ENCODE measurements at regions not wholly inside any gene's neighbourhood (a gene's known extent, or its start where the extent isn't known, plus 50 kb on each side); places are given as distances from the start of the nearest gene placed in this dataset.
"Not testable (repeated sequence)": the region's sequence is repeated elsewhere in the genome, so short reads cannot be mapped to it uniquely, and the experiment has no call there.

DNA sequence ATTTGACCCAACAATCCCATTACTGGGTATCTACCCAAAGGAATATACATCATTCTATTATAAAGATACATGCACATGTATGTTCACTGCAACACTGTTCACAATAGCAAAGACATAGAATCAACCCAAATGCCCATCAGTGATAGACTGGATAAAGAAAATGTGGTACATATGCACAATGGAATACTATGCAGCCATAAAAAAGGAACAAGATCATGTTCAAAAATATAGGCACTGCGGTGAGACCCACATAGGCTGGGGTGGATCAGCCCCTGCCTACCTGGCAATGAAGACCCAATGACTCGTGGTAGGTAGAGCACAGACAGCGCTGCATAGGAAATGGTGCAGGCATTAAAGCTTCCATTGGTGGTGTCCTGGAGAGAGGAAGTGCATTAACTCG is 88.6 kb upstream of the NFIL3 start:
- not testable (repeated sequence) for H3K9ac ChIP-seq (ENCODE audit: low read depth in 1 of 3, low read length in 3 of 3)

GRCh38 chr9:91503673-91504081 is 80.0 kb upstream of the NFIL3 start:
- Histone ChIP-seq H3K4me3 (ENCODE audit: low read length in 3 of 3) (no peak overlapping the region), H3K27ac (ENCODE audit: low read depth, low read length) (no peak overlapping the region), H3K9me3 (ENCODE audit: control insufficient read depth in 3 of 3, low read length in 3 of 3) (no peaks in the 10 kb centered on the region), H3K27me3 (ENCODE audit: control insufficient read depth in 3 of 3, insufficient read depth in 3 of 3, low read length in 3 of 3) (no peaks in the 10 kb centered on the region), H3K9ac (ENCODE audit: low read depth in 1 of 3, low read length in 3 of 3) (no peak overlapping the region), H3K4me1 (ENCODE audit: control insufficient read depth in 3 of 3, insufficient read depth in 3 of 3, low read length in 3 of 3) (no peaks in the 10 kb centered on the region), H3K36me3 (ENCODE audit: control insufficient read depth in 3 of 3, insufficient read depth in 3 of 3, low read length in 3 of 3) (no peaks in the 10 kb centered on the region)

More for the DNA sequence above, 88.6 kb upstream of the NFIL3 start:
- not testable (repeated sequence) for H3K9me3 ChIP-seq (ENCODE audit: control insufficient read depth in 3 of 3, low read length in 3 of 3); H3K4me3 ChIP-seq (ENCODE audit: low read length in 3 of 3); H3K27ac ChIP-seq (ENCODE audit: low read depth, low read length); H3K27me3 ChIP-seq (ENCODE audit: control insufficient read depth in 3 of 3, insufficient read depth in 3 of 3, low read length in 3 of 3); H3K4me1 ChIP-seq (ENCODE audit: control insufficient read depth in 3 of 3, insufficient read depth in 3 of 3, low read length in 3 of 3); H3K36me3 ChIP-seq (ENCODE audit: control insufficient read depth in 3 of 3, insufficient read depth in 3 of 3, low read length in 3 of 3)

DNA sequence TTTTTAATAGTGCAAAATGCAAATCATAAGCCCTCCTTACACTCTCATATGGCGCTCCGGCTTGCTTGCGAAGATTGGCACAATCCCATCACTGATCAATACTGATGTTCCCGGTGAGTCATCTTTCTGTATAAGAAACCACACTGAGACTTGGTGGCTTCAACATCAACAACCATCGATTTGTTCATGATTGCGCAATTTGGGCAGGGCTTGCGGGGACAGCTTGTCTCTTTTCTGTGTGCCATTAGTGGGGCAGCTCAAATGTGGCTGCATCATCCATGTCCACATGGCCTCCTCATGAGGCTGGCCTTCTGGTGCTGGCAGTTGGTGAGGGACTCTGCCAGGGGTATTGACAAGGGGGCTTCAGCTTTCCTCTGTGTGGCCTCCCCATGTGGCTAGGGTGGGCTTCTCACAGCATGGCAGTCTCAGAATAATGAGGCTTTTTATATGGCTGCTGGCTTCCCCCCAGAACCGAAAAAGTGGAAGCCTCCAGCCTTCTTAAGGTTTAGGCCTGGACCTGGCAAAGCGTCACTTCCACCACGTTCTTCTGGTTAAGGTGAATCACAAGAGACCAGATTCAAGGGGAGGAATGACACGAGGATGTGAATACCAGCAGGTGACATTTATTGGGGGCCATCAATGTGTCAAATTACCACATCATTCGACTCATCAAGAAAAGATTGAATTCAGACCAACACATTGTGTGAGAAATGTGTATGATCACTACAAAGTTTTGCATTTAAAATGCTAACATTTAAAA is 79.5 kb upstream of the NFIL3 start:
- H3K27ac ChIP-seq (ENCODE audit: low read depth, low read length): no peak overlapping the region
- no peaks in the 10 kb centered on the region for H3K4me1 ChIP-seq (ENCODE audit: control insufficient read depth in 3 of 3, insufficient read depth in 3 of 3, low read length in 3 of 3)
- no peak overlapping the region for H3K9ac ChIP-seq (ENCODE audit: low read depth in 1 of 3, low read length in 3 of 3)
- no peaks in the 10 kb centered on the region for H3K36me3 ChIP-seq (ENCODE audit: control insufficient read depth in 3 of 3, insufficient read depth in 3 of 3, low read length in 3 of 3)
- H3K4me3 ChIP-seq (ENCODE audit: low read length in 3 of 3): no peak overlapping the region
- H3K9me3 ChIP-seq (ENCODE audit: control insufficient read depth in 3 of 3, low read length in 3 of 3): no peaks in the 10 kb centered on the region
- no peaks in the 10 kb centered on the region for H3K27me3 ChIP-seq (ENCODE audit: control insufficient read depth in 3 of 3, insufficient read depth in 3 of 3, low read length in 3 of 3)

- Histone ChIP-seq H3K9me3 (ENCODE audit: control insufficient read depth in 3 of 3, low read length in 3 of 3) (no peaks in the 10 kb centered on the region), H3K27me3 (ENCODE audit: control insufficient read depth in 3 of 3, insufficient read depth in 3 of 3, low read length in 3 of 3) (no peaks in the 10 kb centered on the region), H3K27ac (ENCODE audit: low read depth, low read length) (no peak overlapping the region), H3K9ac (ENCODE audit: low read depth in 1 of 3, low read length in 3 of 3) (no peak overlapping the region), H3K36me3 (ENCODE audit: control insufficient read depth in 3 of 3, insufficient read depth in 3 of 3, low read length in 3 of 3) (no peaks in the 10 kb centered on the region), H3K4me3 (ENCODE audit: low read length in 3 of 3) (no peak overlapping the region), H3K4me1 (ENCODE audit: control insufficient read depth in 3 of 3, insufficient read depth in 3 of 3, low read length in 3 of 3) (no peaks in the 10 kb centered on the region)
Observed at GRCh38 chr9:91502475-91502874, 78.8 kb upstream of the NFIL3 start.

- no peaks in the 10 kb centered on the region for H3K36me3 ChIP-seq (ENCODE audit: control insufficient read depth in 3 of 3, insufficient read depth in 3 of 3, low read length in 3 of 3)
- H3K27me3 ChIP-seq (ENCODE audit: control insufficient read depth in 3 of 3, insufficient read depth in 3 of 3, low read length in 3 of 3): no peaks in the 10 kb centered on the region
- peaks cover 0 to 7% (median 0%) of the 10 kb centered on the region in 3 donors for H3K4me1 ChIP-seq (ENCODE audit: control insufficient read depth in 3 of 3, insufficient read depth in 3 of 3, low read length in 3 of 3)
- no peaks in the 10 kb centered on the region for H3K9me3 ChIP-seq (ENCODE audit: control insufficient read depth in 3 of 3, low read length in 3 of 3)
- H3K27ac ChIP-seq (ENCODE audit: low read depth, low read length): no peak overlapping the region
- no peak overlapping the region for H3K4me3 ChIP-seq (ENCODE audit: low read length in 3 of 3)
- no peak overlapping the region for H3K9ac ChIP-seq (ENCODE audit: low read depth in 1 of 3, low read length in 3 of 3)
Observed at GRCh38 chr9:91500509-91501014, 76.9 kb upstream of the NFIL3 start.

- H3K27ac ChIP-seq (ENCODE audit: low read depth, low read length): no peak overlapping the region
- no peaks in the 10 kb centered on the region for H3K9me3 ChIP-seq (ENCODE audit: control insufficient read depth in 3 of 3, low read length in 3 of 3)
- H3K9ac ChIP-seq (ENCODE audit: low read depth in 1 of 3, low read length in 3 of 3): no peak overlapping the region
Observed at GRCh38 chr9:91496351-91496750, 72.7 kb upstream of the NFIL3 start.

DNA sequence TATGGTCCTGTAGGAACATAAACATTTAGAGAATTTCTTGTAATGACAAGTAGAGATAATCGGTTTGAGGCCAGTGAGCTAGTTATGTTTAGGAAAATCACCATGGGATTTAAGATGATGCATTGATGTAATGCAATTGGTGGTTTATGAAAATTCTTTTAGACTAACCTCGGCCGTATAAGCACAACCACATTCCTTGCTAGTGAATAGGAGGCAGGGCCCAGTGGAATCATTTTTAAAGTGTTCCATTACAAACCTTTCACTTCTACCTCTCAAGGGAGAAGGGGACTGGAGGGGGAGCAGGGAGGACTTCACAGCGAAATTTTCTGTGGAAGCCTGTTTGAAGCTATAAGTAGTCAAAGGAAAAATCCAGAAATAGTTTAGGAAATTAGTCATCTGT is 71.8 kb upstream of the NFIL3 start:
- Histone ChIP-seq H3K27ac (ENCODE audit: low read depth, low read length) (no peak overlapping the region), H3K4me1 (ENCODE audit: control insufficient read depth in 3 of 3, insufficient read depth in 3 of 3, low read length in 3 of 3) (peaks cover 2 to 7% (median 4%) of the 10 kb centered on the region in 3 donors), H3K27me3 (ENCODE audit: control insufficient read depth in 3 of 3, insufficient read depth in 3 of 3, low read length in 3 of 3) (no peaks in the 10 kb centered on the region), H3K36me3 (ENCODE audit: control insufficient read depth in 3 of 3, insufficient read depth in 3 of 3, low read length in 3 of 3) (no peaks in the 10 kb centered on the region), H3K4me3 (ENCODE audit: low read length in 3 of 3) (no peak overlapping the region), H3K9ac (ENCODE audit: low read depth in 1 of 3, low read length in 3 of 3) (no peak overlapping the region), H3K9me3 (ENCODE audit: control insufficient read depth in 3 of 3, low read length in 3 of 3) (no peaks in the 10 kb centered on the region)

More at GRCh38 chr9:91496351-91496750, 72.7 kb upstream of the NFIL3 start:
- Histone ChIP-seq H3K4me3 (ENCODE audit: low read length in 3 of 3) (no peak overlapping the region), H3K4me1 (ENCODE audit: control insufficient read depth in 3 of 3, insufficient read depth in 3 of 3, low read length in 3 of 3) (peaks cover 2 to 7% (median 4%) of the 10 kb centered on the region in 3 donors), H3K27me3 (ENCODE audit: control insufficient read depth in 3 of 3, insufficient read depth in 3 of 3, low read length in 3 of 3) (no peaks in the 10 kb centered on the region), H3K36me3 (ENCODE audit: control insufficient read depth in 3 of 3, insufficient read depth in 3 of 3, low read length in 3 of 3) (no peaks in the 10 kb centered on the region)

DNA sequence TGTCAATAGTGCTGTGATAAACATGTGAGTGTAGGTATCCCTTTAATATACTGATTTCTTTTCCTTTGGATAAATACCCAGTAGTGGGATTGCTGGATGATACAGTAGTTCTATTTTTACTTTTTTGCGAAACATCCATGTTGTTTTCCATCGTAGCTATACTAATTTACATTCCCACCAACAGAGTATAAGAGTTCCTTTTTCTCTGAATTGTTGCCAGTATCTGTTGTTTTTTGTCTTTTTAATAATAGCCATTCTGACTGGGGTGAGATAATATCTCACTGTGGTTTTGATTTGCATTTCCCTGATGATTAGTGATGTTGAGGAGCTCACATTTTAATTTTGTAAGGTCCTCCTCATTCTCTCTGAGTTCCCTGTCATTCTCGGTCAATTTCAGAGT is 71.1 kb upstream of the NFIL3 start:
- Histone ChIP-seq H3K27me3 (ENCODE audit: control insufficient read depth in 3 of 3, insufficient read depth in 3 of 3, low read length in 3 of 3) (no peaks in the 10 kb centered on the region), H3K27ac (ENCODE audit: low read depth, low read length) (no peak overlapping the region), H3K9ac (ENCODE audit: low read depth in 1 of 3, low read length in 3 of 3) (no peak overlapping the region)

DNA sequence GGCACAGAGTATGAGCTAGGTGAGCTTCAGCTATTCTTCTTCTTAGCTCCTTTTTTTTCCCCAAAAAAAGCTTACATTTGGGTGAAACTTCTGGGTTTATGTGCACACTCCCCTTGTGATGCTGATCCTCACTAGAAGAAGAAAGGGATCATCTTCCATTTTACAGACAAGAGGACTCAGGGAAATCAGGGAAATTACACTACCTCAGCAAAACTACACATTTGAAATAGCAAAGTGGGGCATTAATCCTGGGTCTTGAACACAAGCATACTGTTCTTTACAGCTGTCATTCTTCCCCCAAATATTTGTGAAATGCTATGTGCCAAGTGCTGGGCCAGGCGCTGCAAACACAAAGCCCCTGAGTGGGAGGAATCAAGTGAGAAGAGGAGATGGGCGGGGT is 68.6 kb upstream of the NFIL3 start:
- peaks cover 17 to 20% (median 17%) of the 10 kb centered on the region in 3 donors for H3K4me1 ChIP-seq (ENCODE audit: control insufficient read depth in 3 of 3, insufficient read depth in 3 of 3, low read length in 3 of 3)
- H3K9ac ChIP-seq (ENCODE audit: low read depth in 1 of 3, low read length in 3 of 3): no peak overlapping the region
- no peaks in the 10 kb centered on the region for H3K27me3 ChIP-seq (ENCODE audit: control insufficient read depth in 3 of 3, insufficient read depth in 3 of 3, low read length in 3 of 3)
- peaks cover 0 to 2% (median 0%) of the 10 kb centered on the region in 3 donors for H3K9me3 ChIP-seq (ENCODE audit: control insufficient read depth in 3 of 3, low read length in 3 of 3)
- H3K27ac ChIP-seq (ENCODE audit: low read depth, low read length): no peak overlapping the region
- no peaks in the 10 kb centered on the region for H3K36me3 ChIP-seq (ENCODE audit: control insufficient read depth in 3 of 3, insufficient read depth in 3 of 3, low read length in 3 of 3)
- no peak overlapping the region for H3K4me3 ChIP-seq (ENCODE audit: low read length in 3 of 3)

More for the DNA sequence above, 71.1 kb upstream of the NFIL3 start:
- H3K4me3 ChIP-seq (ENCODE audit: low read length in 3 of 3): no peak overlapping the region
- H3K4me1 ChIP-seq (ENCODE audit: control insufficient read depth in 3 of 3, insufficient read depth in 3 of 3, low read length in 3 of 3): peaks cover 6 to 10% (median 7%) of the 10 kb centered on the region in 3 donors
- no peaks in the 10 kb centered on the region for H3K36me3 ChIP-seq (ENCODE audit: control insufficient read depth in 3 of 3, insufficient read depth in 3 of 3, low read length in 3 of 3)
- no peaks in the 10 kb centered on the region for H3K9me3 ChIP-seq (ENCODE audit: control insufficient read depth in 3 of 3, low read length in 3 of 3)

GRCh38 chr9:91491624-91492023 is 68.0 kb upstream of the NFIL3 start:
- H3K9ac ChIP-seq (ENCODE audit: low read depth in 1 of 3, low read length in 3 of 3): no peak overlapping the region
- H3K36me3 ChIP-seq (ENCODE audit: control insufficient read depth in 3 of 3, insufficient read depth in 3 of 3, low read length in 3 of 3): no peaks in the 10 kb centered on the region
- peaks cover 0 to 3% (median 0%) of the 10 kb centered on the region in 3 donors for H3K9me3 ChIP-seq (ENCODE audit: control insufficient read depth in 3 of 3, low read length in 3 of 3)
- H3K4me1 ChIP-seq (ENCODE audit: control insufficient read depth in 3 of 3, insufficient read depth in 3 of 3, low read length in 3 of 3): peaks cover 17 to 19% (median 19%) of the 10 kb centered on the region in 3 donors
- no peak overlapping the region for H3K27ac ChIP-seq (ENCODE audit: low read depth, low read length)
- H3K4me3 ChIP-seq (ENCODE audit: low read length in 3 of 3): no peak overlapping the region
- H3K27me3 ChIP-seq (ENCODE audit: control insufficient read depth in 3 of 3, insufficient read depth in 3 of 3, low read length in 3 of 3): no peaks in the 10 kb centered on the region
